ENCODE measurements at regions not wholly inside any gene's neighbourhood (a gene's known extent, or its start where the extent isn't known, plus 50 kb on each side); places are given as distances from the start of the nearest gene placed in this dataset.

DNA sequence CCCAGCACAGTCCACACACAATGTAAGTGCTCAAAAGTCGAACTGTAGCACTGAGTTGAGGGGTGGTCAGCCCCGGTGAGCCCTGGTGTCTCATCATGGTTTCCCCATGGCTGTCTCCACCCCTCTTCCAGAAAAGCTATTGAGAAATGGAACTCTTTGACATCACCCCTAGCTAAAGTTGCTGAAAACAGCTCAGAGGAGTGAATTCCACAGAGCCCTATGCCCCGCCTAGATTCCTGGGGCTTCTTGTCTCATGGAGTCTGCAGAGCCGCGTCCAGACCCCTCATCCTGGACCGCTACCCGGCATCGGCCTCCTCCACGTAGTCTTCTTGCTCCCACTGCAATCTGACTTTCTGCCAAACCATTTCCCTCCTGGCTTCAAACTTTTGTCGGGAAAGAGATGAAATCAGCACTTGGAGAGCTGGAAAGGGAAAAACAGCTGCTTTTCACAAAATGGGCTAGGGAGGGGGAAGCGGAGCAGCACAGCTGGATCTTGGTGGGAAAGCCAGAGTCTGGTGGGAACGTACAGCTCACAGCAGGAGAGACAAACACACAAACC lies 132.2 kb downstream of the SNX5 start:
- Histone ChIP-seq H3K9ac (ENCODE audit: low read length) (no peak overlapping the region), H3K4me2 (ENCODE audit: low read length) (no peak overlapping the region), H3K9me3 (ENCODE audit: low read length) (no peaks in the 10 kb centered on the region), H3K27me3 (ENCODE audit: insufficient read depth, low read depth, low read length) (no peaks in the 10 kb centered on the region), H2AFZ (ENCODE audit: low read depth, low read length) (no peak overlapping the region), H3F3A (ENCODE audit: insufficient read depth, low read length, poor library complexity, severe bottlenecking) (no peaks in the 10 kb centered on the region), H3K79me2 (replicated peaks; ENCODE audit: insufficient read depth, low read length) (no peaks in the 10 kb centered on the region), H3K4me3 (ENCODE audit: low read length) (no peak overlapping the region), H4K20me1 (ENCODE audit: insufficient read depth) (no peaks in the 10 kb centered on the region), H3K27ac (ENCODE audit: low read length) (no peak overlapping the region), H3K9me2 (ENCODE audit: insufficient read depth, low read length) (no peaks in the 10 kb centered on the region), H3K36me3 (ENCODE audit: insufficient read depth, low read length) (no peaks in the 10 kb centered on the region)
- TF ChIP-seq EZH2 (IDR thresholded peaks at IDR 0.05; ENCODE audit: borderline replicate concordance, insufficient read depth, low read length, poor library complexity, severe bottlenecking) (no peak), SMC3 (conservative IDR thresholded peaks at IDR 0.05; ENCODE audit: poor library complexity) (no peak), EP300 (conservative IDR thresholded peaks at IDR 0.05; ENCODE audit: poor library complexity, severe bottlenecking) (no peak), RAD21 (conservative IDR thresholded peaks at IDR 0.05) (no peak), POLR2AphosphoS5 (IDR thresholded peaks at IDR 0.05) (no peak), TAF1 (IDR thresholded peaks at IDR 0.05; ENCODE audit: low read depth) (no peak), MXI1 (conservative IDR thresholded peaks at IDR 0.05; ENCODE audit: poor library complexity, severe bottlenecking) (no peak)
- TF ChIP-seq, protein P1, sequence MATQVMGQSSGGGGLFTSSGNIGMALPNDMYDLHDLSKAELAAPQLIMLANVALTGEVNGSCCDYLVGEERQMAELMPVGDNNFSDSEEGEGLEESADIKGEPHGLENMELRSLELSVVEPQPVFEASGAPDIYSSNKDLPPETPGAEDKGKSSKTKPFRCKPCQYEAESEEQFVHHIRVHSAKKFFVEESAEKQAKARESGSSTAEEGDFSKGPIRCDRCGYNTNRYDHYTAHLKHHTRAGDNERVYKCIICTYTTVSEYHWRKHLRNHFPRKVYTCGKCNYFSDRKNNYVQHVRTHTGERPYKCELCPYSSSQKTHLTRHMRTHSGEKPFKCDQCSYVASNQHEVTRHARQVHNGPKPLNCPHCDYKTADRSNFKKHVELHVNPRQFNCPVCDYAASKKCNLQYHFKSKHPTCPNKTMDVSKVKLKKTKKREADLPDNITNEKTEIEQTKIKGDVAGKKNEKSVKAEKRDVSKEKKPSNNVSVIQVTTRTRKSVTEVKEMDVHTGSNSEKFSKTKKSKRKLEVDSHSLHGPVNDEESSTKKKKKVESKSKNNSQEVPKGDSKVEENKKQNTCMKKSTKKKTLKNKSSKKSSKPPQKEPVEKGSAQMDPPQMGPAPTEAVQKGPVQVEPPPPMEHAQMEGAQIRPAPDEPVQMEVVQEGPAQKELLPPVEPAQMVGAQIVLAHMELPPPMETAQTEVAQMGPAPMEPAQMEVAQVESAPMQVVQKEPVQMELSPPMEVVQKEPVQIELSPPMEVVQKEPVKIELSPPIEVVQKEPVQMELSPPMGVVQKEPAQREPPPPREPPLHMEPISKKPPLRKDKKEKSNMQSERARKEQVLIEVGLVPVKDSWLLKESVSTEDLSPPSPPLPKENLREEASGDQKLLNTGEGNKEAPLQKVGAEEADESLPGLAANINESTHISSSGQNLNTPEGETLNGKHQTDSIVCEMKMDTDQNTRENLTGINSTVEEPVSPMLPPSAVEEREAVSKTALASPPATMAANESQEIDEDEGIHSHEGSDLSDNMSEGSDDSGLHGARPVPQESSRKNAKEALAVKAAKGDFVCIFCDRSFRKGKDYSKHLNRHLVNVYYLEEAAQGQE (IDR thresholded peaks at IDR 0.05; ENCODE audit: borderline replicate concordance) = no peak
- TF ChIP-seq, protein P2, sequence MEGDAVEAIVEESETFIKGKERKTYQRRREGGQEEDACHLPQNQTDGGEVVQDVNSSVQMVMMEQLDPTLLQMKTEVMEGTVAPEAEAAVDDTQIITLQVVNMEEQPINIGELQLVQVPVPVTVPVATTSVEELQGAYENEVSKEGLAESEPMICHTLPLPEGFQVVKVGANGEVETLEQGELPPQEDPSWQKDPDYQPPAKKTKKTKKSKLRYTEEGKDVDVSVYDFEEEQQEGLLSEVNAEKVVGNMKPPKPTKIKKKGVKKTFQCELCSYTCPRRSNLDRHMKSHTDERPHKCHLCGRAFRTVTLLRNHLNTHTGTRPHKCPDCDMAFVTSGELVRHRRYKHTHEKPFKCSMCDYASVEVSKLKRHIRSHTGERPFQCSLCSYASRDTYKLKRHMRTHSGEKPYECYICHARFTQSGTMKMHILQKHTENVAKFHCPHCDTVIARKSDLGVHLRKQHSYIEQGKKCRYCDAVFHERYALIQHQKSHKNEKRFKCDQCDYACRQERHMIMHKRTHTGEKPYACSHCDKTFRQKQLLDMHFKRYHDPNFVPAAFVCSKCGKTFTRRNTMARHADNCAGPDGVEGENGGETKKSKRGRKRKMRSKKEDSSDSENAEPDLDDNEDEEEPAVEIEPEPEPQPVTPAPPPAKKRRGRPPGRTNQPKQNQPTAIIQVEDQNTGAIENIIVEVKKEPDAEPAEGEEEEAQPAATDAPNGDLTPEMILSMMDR (IDR thresholded peaks at IDR 0.05; ENCODE audit: poor library complexity, severe bottlenecking) = no peak

DNA sequence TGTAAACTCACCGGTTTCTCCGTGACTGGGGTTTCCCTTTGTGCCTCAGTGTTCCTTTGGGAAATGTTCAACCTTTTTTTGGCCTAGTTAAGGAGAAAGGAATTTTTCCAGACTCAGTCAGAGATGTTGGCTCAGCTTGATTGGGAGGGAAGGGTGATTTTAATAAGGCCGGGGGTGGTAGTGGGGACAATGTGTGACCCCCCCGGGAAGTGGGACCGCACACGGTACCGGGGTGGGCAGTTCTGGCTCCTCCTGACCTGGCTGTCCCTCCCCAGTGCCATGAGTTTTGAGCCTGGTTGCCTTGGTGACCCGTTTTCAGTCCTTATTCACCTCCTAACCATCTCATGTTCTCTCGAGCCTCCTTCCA lies 132.7 kb downstream of the SNX5 start:
- no peak overlapping the region for H3K9ac ChIP-seq (ENCODE audit: low read length)
- no peaks in the 10 kb centered on the region for H3F3A ChIP-seq (ENCODE audit: insufficient read depth, low read length, poor library complexity, severe bottlenecking)
- TF ChIP-seq TAF1 (IDR thresholded peaks at IDR 0.05; ENCODE audit: low read depth) (no peak), SMC3 (conservative IDR thresholded peaks at IDR 0.05; ENCODE audit: poor library complexity) (no peak), RAD21 (conservative IDR thresholded peaks at IDR 0.05) (no peak), EZH2 (IDR thresholded peaks at IDR 0.05; ENCODE audit: borderline replicate concordance, insufficient read depth, low read length, poor library complexity, severe bottlenecking) (no peak)
- TF ChIP-seq, protein P1 (IDR thresholded peaks at IDR 0.05; ENCODE audit: borderline replicate concordance) = no peak
- TF ChIP-seq, protein P2 (IDR thresholded peaks at IDR 0.05; ENCODE audit: poor library complexity, severe bottlenecking) = no peak
- no peak overlapping the region for H3K4me2 ChIP-seq (ENCODE audit: low read length)
- no peaks in the 10 kb centered on the region for H3K36me3 ChIP-seq (ENCODE audit: insufficient read depth, low read length)
- no peaks in the 10 kb centered on the region for H3K79me2 ChIP-seq (replicated peaks; ENCODE audit: insufficient read depth, low read length)
- no peaks in the 10 kb centered on the region for H4K20me1 ChIP-seq (ENCODE audit: insufficient read depth)
- no peaks in the 10 kb centered on the region for H3K9me2 ChIP-seq (ENCODE audit: insufficient read depth, low read length)
- no peak overlapping the region for H2AFZ ChIP-seq (ENCODE audit: low read depth, low read length)
- H3K27me3 ChIP-seq (ENCODE audit: insufficient read depth, low read depth, low read length) = no peaks in the 10 kb centered on the region
- no peaks in the 10 kb centered on the region for H3K9me3 ChIP-seq (ENCODE audit: low read length)
- no peak overlapping the region for H3K27ac ChIP-seq (ENCODE audit: low read length)
- H3K4me3 ChIP-seq (ENCODE audit: low read length) = no peak overlapping the region

Data from neural cell (in vitro differentiated cells).